HEK293 (cell line): ENCODE measurements at regions not wholly inside any gene's neighbourhood (a gene's known extent, or its start where the extent isn't known, plus 50 kb on each side); places are given as distances from the start of the nearest gene placed in this dataset.

Experiments used
- CTCF ChIP-seq: fragments of 450-650 bp; formaldehyde crosslinking; IDR thresholded peaks from 2 replicates; pipeline ENCODE4 v1.5.1; 2016; ENCODE audit warnings: missing biosample characterization, missing genetic modification characterization
- PRDM10 ChIP-seq: fragments of 450-650 bp; formaldehyde crosslinking; IDR thresholded peaks from 2 replicates; pipeline ENCODE4 v1.5.1; 2016; ENCODE audit warnings: missing biosample characterization, missing genetic modification characterization
- ZNF24 ChIP-seq: fragments of 450-650 bp; formaldehyde crosslinking; IDR thresholded peaks from 2 replicates; pipeline ENCODE4 v1.5.1; 2016; ENCODE audit warnings: missing biosample characterization, missing genetic modification characterization
- ZNF274 ChIP-seq, 2 experiments: fragments of 200-500 bp in 1 of 2; fragments of 450-650 bp in 1 of 2; sonication (Bioruptor generic) in 1 of 2; formaldehyde crosslinking in 1 of 2; IDR thresholded peaks; 2 replicates each; pipeline versions ENCODE4 v1.5.1 to v1.6.1; 2014 to 2016; ENCODE audit warnings: borderline replicate concordance in 1 of 2, inconsistent platforms in 1 of 2, low read length in 1 of 2, missing biosample characterization in 1 of 2, missing genetic modification characterization in 1 of 2
- ZSCAN30 ChIP-seq: fragments of 450-650 bp; IDR thresholded peaks from 2 replicates; pipeline ENCODE4 v1.5.1; 2018; ENCODE audit warnings: missing biosample characterization, mild to moderate bottlenecking, missing genetic modification characterization, moderate library complexity

- TF ChIP-seq PRDM10 (tag by site-specific recombination) (no peak), CTCF (no peak), ZNF274 (IDR thresholded peaks at IDR 0.05; ENCODE audit: low read length) (no peak), ZNF274 (tag by site-specific recombination; IDR thresholded peaks at IDR 0.05; ENCODE audit: borderline replicate concordance) (no peak), ZSCAN30 (tag by site-specific recombination) (no peak), ZNF24 (tag by site-specific recombination) (no peak)
Observed at GRCh38 chr2:57692395-57692794, 354.2 kb upstream of the VRK2 start.
